DOHH2 (cell line): ENCODE measurements at regions not wholly inside any gene's neighbourhood (a gene's known extent, or its start where the extent isn't known, plus 50 kb on each side); places are given as distances from the start of the nearest gene placed in this dataset.

Source experiments
- H3F3A ChIP-seq: fragments of 200-600 bp; sonication (generic), shearing (Covaris generic); 2 replicates; pipeline ENCODE4 v1.6.0; 2016; ENCODE audit warnings: antibody characterized with exemption, mild to moderate bottlenecking; ENCODE audit not compliant: control insufficient read depth, insufficient read depth
- H3K27ac ChIP-seq: fragments of 200-600 bp; sonication (generic); 2 replicates; pipeline ENCODE4 v1.5.1; 2014; ENCODE audit warnings: low read depth, mild to moderate bottlenecking, low read length, moderate library complexity
- H3K27me3 ChIP-seq: fragments of 200-600 bp; sonication (generic); 2 replicates; pipeline ENCODE4 v1.6.1; 2014; ENCODE audit warnings: mild to moderate bottlenecking, low read length, mixed read lengths; ENCODE audit not compliant: control insufficient read depth
- H3K36me3 ChIP-seq: fragments of 200-600 bp; sonication (generic); 2 replicates; pipeline ENCODE4 v1.6.1; 2014; ENCODE audit warnings: mild to moderate bottlenecking, low read length, moderate library complexity, mixed read lengths; ENCODE audit not compliant: control insufficient read depth
- H3K4me1 ChIP-seq: fragments of 200-600 bp; sonication (generic); 2 replicates; pipeline ENCODE4 v1.6.1; 2014; ENCODE audit warnings: mild to moderate bottlenecking, low read length, mixed read lengths; ENCODE audit not compliant: control insufficient read depth
- H3K4me2 ChIP-seq: fragments of 200-600 bp; sonication (generic); 2 replicates; pipeline ENCODE4 v1.6.0; 2014; ENCODE audit warnings: mild to moderate bottlenecking, low read length, moderate library complexity
- H3K4me3 ChIP-seq: fragments of 200-600 bp; sonication (generic); 2 replicates; pipeline ENCODE4 v1.5.1; 2014; ENCODE audit warnings: mild to moderate bottlenecking, low read length, mixed read lengths
- H3K79me2 ChIP-seq: fragments of 200-600 bp; sonication (generic); 2 replicates; pipeline ENCODE4 v1.6.1; 2014; ENCODE audit warnings: mild to moderate bottlenecking, low read length, mixed read lengths; ENCODE audit not compliant: control insufficient read depth
- H3K9me2 ChIP-seq: fragments of 200-600 bp; sonication (generic); replicated peaks from 2 replicates; pipeline ENCODE4 v1.6.1; 2014; ENCODE audit warnings: mild to moderate bottlenecking, low read length, mixed read lengths; ENCODE audit not compliant: control insufficient read depth
- H3K9me3 ChIP-seq: fragments of 200-600 bp; sonication (generic); 2 replicates; pipeline ENCODE4 v1.6.1; 2014; ENCODE audit warnings: antibody characterized with exemption, low read length, mixed read lengths; ENCODE audit not compliant: control insufficient read depth, insufficient read depth
- H4K20me1 ChIP-seq: fragments of 200-600 bp; sonication (generic); 2 replicates; pipeline ENCODE4 v1.6.0; 2014; ENCODE audit warnings: low read depth, mild to moderate bottlenecking, antibody characterized with exemption, low read length, moderate library complexity; ENCODE audit not compliant: control insufficient read depth, insufficient read depth
- EZH2phosphoT487 ChIP-seq: fragments of 200-600 bp; sonication (generic); IDR thresholded peaks from 2 replicates; pipeline ENCODE4 v1.6.1; 2017; ENCODE audit warnings: borderline replicate concordance, mild to moderate bottlenecking, antibody characterized with exemption, low read length, moderate library complexity, mixed read lengths
- TF ChIP-seq, protein P1 (sequence below): fragments of 200-600 bp; sonication (generic); IDR thresholded peaks from one replicate; pipeline ENCODE4 v1.5.1; 2014; ENCODE audit warnings: antibody characterized with exemption, mild to moderate bottlenecking, low read depth, low read length; ENCODE audit not compliant: poor library complexity, severe bottlenecking

DNA sequence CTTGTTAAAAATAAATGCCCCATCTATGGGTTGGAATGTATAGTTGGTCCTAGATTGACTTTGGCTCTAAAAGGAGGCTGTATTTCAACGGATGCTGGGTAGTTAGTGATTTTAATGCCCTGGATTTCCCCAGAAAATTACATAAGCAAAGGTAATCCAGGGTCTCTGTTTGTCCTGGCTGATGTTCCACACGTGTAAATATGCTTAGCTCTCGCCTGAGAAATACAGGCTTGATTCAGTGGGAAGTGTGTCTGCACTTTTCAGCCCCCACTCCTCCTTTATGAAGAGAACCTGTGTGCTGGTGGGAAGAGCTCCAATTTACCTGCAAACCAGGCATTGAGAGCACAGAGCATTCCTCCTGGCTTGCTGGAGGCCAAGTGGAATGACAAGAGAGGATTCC lies 294.6 kb upstream of the CLINT1 start:
- Histone ChIP-seq H4K20me1 (no peaks in the 10 kb centered on the region), H3K4me3 (no peak overlapping the region), H3K9me2 (no peaks in the 10 kb centered on the region), H3K27me3 (peaks cover 13% of the 10 kb centered on the region; the same call in 1 of the 2 replicates), H3K79me2 (no peaks in the 10 kb centered on the region), H3K36me3 (no peaks in the 10 kb centered on the region), H3K4me1 (no peaks in the 10 kb centered on the region), H3K9me3 (no peaks in the 10 kb centered on the region), H3K4me2 (no peak overlapping the region), H3K27ac (no peak overlapping the region), H3F3A (no peaks in the 10 kb centered on the region)
- no peak for TF ChIP-seq EZH2phosphoT487
- TF ChIP-seq, protein P1, sequence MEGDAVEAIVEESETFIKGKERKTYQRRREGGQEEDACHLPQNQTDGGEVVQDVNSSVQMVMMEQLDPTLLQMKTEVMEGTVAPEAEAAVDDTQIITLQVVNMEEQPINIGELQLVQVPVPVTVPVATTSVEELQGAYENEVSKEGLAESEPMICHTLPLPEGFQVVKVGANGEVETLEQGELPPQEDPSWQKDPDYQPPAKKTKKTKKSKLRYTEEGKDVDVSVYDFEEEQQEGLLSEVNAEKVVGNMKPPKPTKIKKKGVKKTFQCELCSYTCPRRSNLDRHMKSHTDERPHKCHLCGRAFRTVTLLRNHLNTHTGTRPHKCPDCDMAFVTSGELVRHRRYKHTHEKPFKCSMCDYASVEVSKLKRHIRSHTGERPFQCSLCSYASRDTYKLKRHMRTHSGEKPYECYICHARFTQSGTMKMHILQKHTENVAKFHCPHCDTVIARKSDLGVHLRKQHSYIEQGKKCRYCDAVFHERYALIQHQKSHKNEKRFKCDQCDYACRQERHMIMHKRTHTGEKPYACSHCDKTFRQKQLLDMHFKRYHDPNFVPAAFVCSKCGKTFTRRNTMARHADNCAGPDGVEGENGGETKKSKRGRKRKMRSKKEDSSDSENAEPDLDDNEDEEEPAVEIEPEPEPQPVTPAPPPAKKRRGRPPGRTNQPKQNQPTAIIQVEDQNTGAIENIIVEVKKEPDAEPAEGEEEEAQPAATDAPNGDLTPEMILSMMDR, result no peak

DNA sequence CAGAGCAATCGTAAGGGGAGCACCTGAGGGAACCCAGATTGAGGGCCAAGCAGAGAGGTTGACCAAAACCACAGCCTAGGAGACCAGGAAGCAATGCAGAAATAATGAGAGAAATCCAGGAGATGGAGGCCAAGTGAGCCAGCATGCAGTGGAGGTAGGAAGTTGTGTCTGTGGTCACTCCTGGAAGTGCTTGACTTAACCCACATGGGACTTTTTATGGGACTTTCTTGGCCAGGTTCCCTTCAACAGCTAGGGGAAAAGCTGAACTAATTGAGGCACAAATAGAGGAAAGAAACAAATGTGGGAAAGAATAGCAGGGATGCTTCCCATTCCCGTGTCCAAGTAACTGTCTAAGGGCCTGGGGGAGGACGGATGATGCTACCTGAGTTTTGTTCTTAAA lies 293.2 kb upstream of the CLINT1 start:
- Histone ChIP-seq H4K20me1 (no peaks in the 10 kb centered on the region), H3K4me2 (no peak overlapping the region), H3K9me3 (no peaks in the 10 kb centered on the region), H3K4me1 (no peaks in the 10 kb centered on the region), H3K79me2 (no peaks in the 10 kb centered on the region), H3F3A (no peaks in the 10 kb centered on the region), H3K36me3 (no peaks in the 10 kb centered on the region), H3K4me3 (no peak overlapping the region), H3K27ac (no peak overlapping the region), H3K27me3 (peaks cover 13% of the 10 kb centered on the region; the same call in 1 of the 2 replicates), H3K9me2 (no peaks in the 10 kb centered on the region)
- TF ChIP-seq, protein P1, result no peak
- TF ChIP-seq EZH2phosphoT487, result no peak

DNA sequence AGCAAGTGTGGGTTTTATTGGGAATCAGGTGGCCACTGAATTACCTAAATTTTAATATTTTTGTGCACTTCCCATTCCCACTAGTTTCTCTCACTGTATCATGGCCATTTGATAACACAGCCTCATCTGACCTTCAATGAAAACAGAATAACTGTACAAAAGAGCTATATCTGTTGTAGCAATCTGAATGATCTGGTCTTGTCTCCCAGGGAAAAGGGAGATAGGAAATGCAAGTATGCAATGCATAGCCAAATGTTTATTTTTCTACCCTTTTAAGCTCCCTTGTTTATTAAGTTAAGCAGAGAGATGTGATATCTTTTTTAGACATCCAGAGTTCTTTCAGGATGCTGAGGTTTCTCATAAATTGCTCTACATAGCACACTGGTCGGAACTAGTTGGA lies 288.3 kb upstream of the CLINT1 start:
- no peaks in the 10 kb centered on the region for H3K36me3 ChIP-seq
- H3K27me3 ChIP-seq, result no peaks in the 10 kb centered on the region
- no peaks in the 10 kb centered on the region for H3K4me1 ChIP-seq
- no peaks in the 10 kb centered on the region for H3K9me3 ChIP-seq
- no peak overlapping the region for H3K27ac ChIP-seq
- TF ChIP-seq EZH2phosphoT487, result no peak
- TF ChIP-seq, protein P1, result no peak
- H3K4me2 ChIP-seq, result no peak overlapping the region
- no peaks in the 10 kb centered on the region for H3K79me2 ChIP-seq
- no peaks in the 10 kb centered on the region for H4K20me1 ChIP-seq
- H3K9me2 ChIP-seq, result no peaks in the 10 kb centered on the region; the same call in 1 of the 2 replicates
- no peaks in the 10 kb centered on the region for H3F3A ChIP-seq
- no peak overlapping the region for H3K4me3 ChIP-seq

DNA sequence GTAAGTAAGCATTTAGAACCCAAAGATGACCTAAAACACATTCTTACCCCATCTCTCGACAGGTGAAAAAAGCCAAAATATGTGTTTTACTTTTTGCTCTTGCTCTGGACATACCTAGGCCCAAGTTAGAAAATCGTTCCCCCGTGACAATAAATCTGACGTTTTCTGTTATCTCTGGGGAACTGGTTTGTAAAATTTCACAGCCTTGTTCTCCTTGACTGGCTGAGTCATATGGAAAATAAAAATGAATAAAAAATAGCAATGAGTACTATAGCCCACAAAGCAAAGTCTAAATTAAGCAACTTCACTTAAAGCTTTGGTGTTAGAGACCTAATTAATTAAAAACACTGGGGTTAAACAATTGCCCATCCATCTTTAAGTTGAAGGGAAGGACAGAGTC lies 286.9 kb upstream of the CLINT1 start:
- H3K9me3 ChIP-seq, result no peaks in the 10 kb centered on the region
- no peaks in the 10 kb centered on the region for H3F3A ChIP-seq
- H3K4me1 ChIP-seq, result no peaks in the 10 kb centered on the region
- H3K79me2 ChIP-seq, result no peaks in the 10 kb centered on the region
- no peak overlapping the region for H3K4me2 ChIP-seq
- H3K27ac ChIP-seq, result no peak overlapping the region
- no peak for TF ChIP-seq EZH2phosphoT487
- TF ChIP-seq, protein P1, result no peak
- no peaks in the 10 kb centered on the region for H3K36me3 ChIP-seq
- H4K20me1 ChIP-seq, result no peaks in the 10 kb centered on the region
- H3K9me2 ChIP-seq, result no peaks in the 10 kb centered on the region; the same call in 1 of the 2 replicates
- H3K27me3 ChIP-seq, result no peaks in the 10 kb centered on the region
- H3K4me3 ChIP-seq, result no peak overlapping the region
